Superior temporal gyrus (tissue), 1 donor: ENCODE measurements at regions not wholly inside any gene's neighbourhood (a gene's known extent, or its start where the extent isn't known, plus 50 kb on each side); places are given as distances from the start of the nearest gene placed in this dataset.
"Not testable (repeated sequence)": the region's sequence is repeated elsewhere in the genome, so short reads cannot be mapped to it uniquely, and the experiment has no call there.

Experiments used
- DNase-seq: peaks from one replicate; pipeline ENCODE4 v3.0.0-alpha.2; 2016; ENCODE audit errors: extremely low spot score

GRCh38 chr10:125554016-125554703, 128.8 kb downstream of the TEX36 start:
- DNase-seq, result no peak

- DNase-seq, result no peak
These were observed 129.9 kb downstream of the TEX36 start for GRCh38 chr10:125553091-125553490.

GRCh38 chr10:125551247-125551646, 131.7 kb downstream of the TEX36 start:
- no peak for DNase-seq

GRCh38 chr10:125550362-125550761, 132.6 kb downstream of the TEX36 start:
- no peak for DNase-seq

GRCh38 chr10:125549653-125550052, 133.3 kb downstream of the TEX36 start:
- DNase-seq, result no peak

- DNase-seq, result no peak
These were observed 134.1 kb downstream of the TEX36 start for GRCh38 chr10:125548878-125549277.

- DNase-seq, result no peak
These were observed 134.6 kb downstream of the TEX36 start for GRCh38 chr10:125548356-125548755.

GRCh38 chr10:125547010-125547650, 135.8 kb downstream of the TEX36 start:
- no peak for DNase-seq

- DNase-seq, result no peak
These were observed 139.2 kb downstream of the TEX36 start for GRCh38 chr10:125543796-125544195.

- no peak for DNase-seq
These were observed 143.8 kb downstream of the TEX36 start for GRCh38 chr10:125538947-125539731.

- no peak for DNase-seq
These were observed 146.7 kb downstream of the TEX36 start for GRCh38 chr10:125536236-125536635.

- no peak for DNase-seq
These were observed 147.4 kb downstream of the TEX36 start for GRCh38 chr10:125535559-125535958.

GRCh38 chr10:125534515-125534914, 148.4 kb downstream of the TEX36 start:
- DNase-seq, result no peak

GRCh38 chr10:125533866-125534265, 149.1 kb downstream of the TEX36 start:
- no peak for DNase-seq

GRCh38 chr10:125531465-125531864, 151.5 kb downstream of the TEX36 start:
- DNase-seq, result peak; percentile 61

- no peak for DNase-seq
These were observed 159.6 kb downstream of the TEX36 start for GRCh38 chr10:125523347-125523746.

GRCh38 chr10:125521721-125522680, 161.0 kb downstream of the TEX36 start:
- DNase-seq, result no peak

- no peak for DNase-seq
These were observed 162.0 kb downstream of the TEX36 start for GRCh38 chr10:125520968-125521367.

GRCh38 chr10:125518397-125518796, 164.6 kb downstream of the TEX36 start:
- not testable (repeated sequence) for DNase-seq

- DNase-seq, result no peak
These were observed 167.4 kb downstream of the TEX36 start for GRCh38 chr10:125515571-125515970.
